ENCODE measurements at regions not wholly inside any gene's neighbourhood (a gene's known extent, or its start where the extent isn't known, plus 50 kb on each side); places are given as distances from the start of the nearest gene placed in this dataset.

DNA sequence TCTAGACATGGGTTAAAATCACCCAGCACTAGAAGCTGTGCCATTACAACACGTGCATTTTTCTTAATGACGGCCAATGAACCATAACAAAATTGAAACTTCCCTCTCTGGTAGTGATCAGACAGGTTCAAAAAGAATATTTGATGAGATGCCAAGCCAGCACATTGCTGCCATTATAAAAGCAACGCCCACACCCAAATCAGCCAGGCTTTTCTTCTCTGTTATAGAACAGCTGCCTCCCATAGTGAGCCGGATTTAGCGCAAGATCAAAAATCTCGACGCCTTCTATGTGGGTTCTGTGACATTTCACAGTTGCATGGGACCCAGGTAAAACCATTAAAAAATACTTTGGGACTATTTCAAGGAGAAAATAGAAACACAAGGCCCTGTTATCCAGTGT, 1158.0 kb downstream of the EFNB2 start:
- no peak for DNase-seq

DNA sequence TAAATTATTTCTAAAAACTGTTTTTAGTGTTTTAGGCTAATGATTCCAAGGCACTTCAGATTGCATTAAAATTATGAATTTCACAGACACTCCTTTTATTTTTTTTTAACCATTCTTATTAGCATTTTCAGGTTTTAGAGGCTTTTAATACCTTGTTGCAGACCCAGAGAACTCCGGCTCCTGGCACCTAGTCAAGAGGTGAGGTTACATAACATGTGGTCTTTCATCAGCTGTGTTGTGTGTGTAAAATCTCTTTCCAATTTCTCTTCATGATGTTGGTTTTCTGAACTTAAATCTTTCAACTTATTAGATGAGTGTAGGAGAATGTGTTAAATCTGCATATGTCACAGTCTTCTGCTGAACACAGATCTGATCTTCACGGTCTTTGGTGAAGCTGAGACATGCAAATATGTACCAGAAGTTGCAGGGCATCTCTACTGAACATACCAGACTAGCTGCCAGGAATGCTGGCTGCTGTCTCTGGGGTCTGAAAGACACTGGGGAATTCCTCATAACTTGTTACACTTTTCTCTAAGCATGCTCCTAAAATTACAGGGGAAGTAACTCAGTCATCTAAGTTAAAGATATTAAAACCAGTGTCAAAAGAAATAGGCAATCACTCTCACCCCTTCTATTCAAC, 1165.3 kb downstream of the EFNB2 start:
- DNase-seq, result no peak

DNA sequence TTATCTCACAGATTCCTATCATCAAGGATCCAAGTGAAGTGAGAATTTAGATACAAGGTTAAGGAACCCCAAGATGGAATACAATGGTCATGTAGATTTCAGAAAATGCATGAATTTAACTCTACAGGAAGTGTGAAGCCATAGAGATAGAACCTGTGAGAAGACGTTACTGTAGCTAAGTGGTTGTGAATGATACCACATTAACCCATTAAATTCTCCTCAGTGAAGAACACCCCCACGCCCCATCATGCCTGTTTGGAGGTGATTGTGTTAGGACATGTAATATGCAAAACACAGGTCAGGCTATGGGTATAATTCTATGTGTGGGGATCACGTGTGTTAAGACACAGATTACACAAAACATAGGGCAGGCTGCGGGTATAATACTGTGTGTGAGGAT, 1166.7 kb downstream of the EFNB2 start:
- no peak for DNase-seq

DNA sequence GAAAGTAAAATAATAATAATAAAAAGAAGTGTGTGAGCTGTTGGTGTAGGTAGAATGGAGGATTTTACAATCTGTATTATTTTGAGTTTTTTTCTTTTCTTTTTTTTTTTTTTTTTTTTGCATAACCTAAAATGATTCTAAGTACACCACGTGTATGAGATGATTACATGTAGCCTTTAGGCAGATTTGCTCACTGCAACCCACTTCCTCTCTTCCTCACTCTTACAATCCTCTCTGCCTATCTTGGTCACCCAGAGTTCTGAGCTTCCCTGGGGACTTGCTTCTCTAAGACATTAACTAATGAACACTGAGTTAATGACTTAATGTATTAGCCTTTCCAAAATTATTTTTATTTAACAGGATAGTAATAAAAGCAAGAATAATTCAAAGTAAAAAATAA, 1169.6 kb downstream of the EFNB2 start:
- DNase-seq, result no peak

DNA sequence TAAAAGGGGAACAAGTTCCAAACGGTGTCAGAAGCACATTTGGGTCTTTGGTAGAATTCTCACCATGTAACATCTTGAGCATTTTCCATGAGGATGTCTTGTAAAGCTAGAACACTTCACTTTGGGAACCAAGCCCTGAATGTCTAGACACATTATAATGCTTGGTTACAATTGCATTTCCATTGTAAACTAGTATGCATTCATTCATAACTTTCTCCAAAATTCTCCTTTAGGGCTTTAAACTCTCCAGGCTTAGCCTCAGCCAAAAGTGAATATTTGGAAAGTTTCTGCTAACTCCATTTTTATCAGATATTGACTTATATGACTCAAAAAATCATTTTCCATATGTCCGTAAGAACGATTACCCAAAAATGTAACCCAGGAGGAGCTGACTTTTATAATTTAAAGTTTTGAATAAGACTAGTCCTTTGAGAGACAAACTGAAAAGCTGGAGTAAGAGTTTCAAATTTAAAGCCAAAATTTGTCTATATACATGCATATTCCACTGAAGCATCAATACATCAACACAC, 1170.4 kb downstream of the EFNB2 start:
- no peak for DNase-seq

DNA sequence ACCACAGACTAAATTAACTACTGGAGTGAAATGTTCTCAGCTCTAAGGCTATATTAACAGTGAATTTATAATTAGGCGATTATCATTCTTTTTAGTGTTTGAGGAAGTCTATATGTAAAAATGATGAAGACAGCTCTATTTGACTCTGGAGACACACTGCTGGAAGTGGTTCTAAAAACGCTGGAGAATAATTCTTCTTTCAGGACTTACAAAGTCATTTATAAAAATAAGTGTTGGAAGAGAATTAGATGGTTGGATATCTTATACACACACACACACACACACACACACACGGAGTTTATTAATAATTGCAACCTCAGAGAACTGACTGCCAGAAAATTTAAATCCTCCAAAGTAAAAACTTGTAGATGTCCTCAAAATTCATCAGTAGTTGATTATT, 1171.3 kb downstream of the EFNB2 start:
- DNase-seq, result no peak

DNA sequence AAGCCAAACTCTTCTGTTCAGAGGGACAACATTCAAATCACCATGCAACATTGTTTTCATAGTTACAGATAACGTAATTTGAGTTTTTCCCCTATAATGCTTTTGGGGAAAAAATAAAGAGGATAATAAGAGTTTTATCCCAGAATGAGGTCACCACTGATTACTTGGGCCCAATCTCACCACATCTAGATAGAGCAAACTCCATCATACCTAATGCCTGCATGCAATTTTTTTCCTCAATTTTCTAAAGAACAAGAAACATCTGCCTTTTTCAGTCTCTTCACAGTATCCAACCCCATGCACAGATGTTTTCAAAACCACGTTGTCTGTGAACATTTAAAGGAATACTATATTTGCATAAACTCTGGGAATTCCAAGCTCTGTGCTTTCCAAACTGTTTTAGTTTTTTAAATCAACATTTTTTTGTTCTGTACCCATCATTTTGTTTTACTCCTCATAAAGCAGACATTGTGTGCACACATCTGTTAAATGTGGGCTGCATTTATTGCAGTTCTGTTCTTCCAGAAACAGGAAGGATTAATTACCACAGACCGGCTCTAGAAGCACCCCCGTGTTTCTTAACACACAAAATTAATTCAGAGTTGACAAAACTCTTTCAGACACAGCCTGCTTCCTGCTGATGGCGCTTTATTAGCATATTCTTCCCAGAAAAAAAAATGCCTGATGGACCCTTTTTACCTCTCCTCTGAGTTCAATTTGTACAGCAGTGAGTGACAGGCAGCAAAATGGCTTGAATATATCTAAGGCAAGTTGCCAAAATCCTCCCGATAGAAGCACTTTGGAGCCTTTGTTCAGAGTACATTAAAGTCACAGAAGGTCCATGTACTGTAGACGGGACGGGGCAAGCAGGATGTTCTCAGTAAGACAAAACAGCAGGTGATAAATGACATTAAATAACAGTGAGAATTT, 1171.9 kb downstream of the EFNB2 start:
- DNase-seq, result no peak

DNA sequence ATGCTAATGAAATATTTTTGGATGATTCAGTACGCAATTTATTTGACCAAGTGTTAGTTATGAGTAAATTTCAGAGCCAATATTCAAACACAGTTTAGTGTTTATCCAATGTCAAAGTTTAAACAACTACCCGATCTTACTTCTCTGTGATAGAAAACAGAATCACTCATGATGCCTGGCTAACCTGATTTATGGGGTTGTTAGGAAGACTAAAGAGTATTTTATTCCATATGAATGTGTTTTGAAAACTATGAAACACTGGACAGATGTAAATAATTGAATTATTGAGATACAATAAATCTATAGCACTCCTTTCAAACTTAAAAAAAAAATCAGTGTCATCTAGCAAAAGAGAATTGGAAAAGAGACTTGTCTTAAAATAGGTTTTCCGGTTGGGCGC, 1181.8 kb downstream of the EFNB2 start:
- no peak for DNase-seq

DNA sequence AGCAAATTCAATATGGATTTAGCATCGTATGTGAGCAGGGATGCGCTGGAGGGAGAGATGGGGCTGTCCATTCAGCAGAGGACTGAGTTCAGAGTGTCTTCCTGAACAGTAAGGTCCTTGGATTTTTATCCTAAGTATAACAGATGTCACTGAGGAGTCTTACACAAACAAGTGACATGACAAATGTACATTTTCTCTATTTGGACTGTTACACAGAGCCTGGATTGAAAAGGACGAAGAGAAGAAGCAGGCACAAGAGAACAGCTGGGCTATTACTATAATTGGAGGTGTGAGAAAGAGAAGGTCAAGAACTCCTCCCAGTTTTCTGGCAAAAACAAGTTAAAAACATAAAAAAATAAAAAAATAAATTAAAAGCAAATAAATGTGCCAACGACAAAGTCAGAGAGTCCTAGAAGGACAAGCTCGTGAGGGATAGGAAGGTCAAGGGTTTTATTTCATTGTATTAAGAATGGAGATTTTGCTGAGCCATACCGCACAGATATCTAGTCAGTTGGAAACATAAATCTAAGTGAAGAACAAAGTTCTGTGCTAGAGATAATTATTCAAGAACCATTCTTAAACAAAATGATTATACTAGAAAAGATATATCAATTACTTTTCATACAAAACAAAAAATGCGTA, 1186.3 kb downstream of the EFNB2 start:
- DNase-seq, result no peak

DNA sequence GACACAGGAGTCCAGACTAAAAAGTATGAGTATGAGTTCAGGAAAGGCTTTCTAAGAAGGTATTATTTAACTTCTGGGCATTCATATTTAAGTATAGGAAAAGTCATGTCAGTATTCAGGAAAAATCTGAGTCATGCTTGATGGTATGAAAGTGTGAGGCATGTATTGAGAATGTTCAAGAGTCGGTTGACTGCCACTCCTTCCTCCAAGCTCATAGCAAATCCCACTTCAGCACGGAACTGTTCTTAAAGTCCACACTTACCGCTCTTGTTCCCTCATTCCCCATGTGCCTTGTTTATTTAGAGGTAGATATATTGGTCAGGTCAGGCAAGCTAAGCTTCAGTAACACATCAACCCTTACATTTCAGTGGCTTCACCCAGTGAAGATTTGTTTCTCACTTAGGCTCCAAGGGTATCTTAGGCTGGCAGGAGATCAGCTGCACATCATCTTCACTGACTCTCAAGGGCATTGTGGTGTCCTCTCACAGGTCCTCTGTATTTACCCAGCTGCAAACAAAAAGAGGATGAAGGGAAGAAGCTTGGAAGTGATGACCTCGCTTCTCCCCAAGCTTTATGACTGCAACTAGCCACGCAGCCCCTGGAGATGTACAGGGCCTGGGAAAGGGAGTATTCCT, 1189.2 kb downstream of the EFNB2 start:
- DNase-seq, result no peak

DNA sequence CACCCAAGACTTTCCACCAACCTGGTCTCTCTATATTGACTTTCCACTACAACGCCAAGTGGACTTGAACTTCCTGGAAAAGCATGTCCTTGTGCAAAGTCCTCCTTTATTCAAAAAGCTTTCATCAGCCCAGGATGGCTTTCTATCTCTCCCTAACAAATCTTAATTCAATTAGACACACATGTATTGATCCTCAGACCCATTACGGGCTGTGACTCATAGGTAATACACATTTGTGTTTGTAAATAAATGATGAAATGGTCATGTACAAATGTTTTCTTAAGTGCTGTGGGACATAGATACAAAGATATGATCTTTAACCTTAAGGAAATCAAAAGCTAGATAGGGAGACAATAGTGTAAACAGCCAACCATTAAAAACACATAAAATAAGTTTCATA, 1189.7 kb downstream of the EFNB2 start:
- no peak for DNase-seq

DNA sequence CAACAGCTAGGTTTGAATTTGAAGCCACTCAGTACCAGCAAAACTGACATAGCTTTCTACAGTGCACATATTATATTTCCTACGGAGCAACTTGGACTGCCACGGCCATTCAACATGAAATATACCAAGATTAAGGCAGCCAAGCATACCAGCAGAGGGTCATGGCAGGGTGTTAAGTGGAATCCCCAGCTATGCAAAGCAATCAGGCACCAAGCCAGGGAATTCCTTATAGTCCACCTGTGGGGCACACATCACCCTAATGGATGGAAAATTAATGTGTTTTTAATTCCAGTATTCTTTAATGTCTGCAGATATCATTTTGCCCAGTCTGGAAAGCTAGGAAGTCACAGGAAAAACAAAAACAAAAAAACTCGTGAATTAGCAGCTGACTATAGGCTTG, 1190.3 kb downstream of the EFNB2 start:
- no peak for DNase-seq

DNA sequence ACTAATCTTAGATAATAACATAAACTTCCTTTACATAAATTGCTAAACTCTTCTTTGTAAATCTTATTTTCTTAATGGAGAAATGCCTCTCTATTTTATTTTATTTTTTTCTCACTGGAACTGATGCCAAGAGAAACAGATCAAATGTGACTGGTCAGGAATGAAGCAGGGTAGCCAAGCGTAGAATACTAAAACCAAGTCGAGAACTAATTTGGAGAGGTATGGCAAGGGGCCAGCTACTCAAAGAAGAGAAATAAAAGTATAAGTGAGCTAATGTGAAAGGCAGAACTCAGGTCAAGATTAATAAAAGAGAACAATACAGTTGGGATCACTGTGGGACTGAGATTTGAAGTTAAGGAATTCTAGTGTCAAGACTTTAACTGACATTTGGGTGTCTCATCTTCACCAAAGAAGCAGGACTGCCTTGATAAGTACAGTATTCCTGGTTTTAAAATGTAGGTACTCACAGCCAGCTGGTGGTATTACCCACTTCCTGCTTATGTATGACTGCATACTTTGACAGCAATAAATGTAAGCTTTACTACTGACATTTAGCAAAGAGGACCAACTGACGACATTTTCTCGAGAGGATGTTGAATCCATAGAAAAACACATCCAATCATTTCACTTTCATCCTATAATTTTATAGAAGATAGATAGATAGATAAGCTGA, 1192.2 kb downstream of the EFNB2 start:
- DNase-seq, result no peak

DNA sequence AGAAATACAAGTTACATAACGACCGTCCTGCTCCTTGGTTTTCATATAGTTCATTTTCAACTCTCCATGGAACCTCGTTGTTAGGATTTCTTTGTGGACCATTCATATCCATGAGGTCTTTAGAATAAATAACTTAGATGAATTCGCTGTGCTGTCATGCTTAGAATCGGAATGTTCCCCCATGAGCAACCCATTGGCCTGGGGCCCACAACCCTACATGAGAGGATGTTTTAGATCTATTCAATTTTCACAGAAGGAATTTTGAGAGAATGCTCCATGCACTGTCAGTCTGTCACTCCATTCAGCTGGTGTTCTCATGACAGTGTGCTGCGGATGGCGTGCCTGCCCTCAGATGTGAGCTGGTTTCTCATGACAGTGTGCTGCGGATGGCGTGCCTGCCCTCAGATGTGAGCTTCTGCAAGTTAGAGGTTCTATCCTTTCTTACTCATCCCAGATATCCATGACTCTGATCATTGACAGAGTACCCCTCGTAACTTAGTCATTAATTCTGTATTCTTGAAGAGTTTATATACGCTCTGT, 1193.1 kb downstream of the EFNB2 start:
- DNase-seq, result no peak

DNA sequence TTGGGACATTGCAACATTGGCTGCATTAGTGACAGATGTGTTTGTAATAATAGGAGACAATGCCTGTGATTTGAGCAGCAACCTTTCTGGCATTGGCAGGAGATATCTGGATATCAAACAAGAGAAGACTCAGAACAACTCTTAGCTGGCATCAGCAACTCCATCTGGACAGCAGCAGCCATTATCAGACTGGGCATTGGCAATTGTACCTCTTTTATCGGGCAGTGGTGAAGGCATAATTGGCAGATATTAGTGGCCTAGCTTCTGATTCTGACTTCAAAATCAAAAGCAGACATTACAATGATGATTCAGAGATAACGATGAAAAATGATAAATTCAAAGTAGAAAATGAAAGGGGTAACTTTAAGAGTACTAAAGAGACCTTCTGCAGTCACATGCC, 1193.7 kb downstream of the EFNB2 start:
- no peak for DNase-seq

DNA sequence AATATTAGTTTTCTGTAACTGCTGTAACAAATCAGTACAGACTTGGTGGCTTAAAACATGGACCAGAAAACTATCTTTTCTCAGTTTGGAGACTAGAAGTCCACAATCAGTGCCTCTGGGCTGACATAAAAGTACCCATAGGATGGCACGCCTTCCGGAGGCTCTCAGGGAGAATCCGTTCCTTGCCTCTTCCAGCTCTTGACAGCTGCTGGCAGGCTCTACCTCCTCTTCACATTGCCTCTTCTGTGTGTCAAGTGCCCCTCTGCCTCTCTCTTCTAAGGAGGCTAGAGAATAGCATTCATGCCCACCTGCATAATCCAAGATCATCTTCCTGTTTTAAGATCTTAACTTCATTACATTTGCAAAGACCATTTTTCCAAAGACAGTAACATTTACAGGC, 1194.2 kb downstream of the EFNB2 start:
- no peak for DNase-seq

DNA sequence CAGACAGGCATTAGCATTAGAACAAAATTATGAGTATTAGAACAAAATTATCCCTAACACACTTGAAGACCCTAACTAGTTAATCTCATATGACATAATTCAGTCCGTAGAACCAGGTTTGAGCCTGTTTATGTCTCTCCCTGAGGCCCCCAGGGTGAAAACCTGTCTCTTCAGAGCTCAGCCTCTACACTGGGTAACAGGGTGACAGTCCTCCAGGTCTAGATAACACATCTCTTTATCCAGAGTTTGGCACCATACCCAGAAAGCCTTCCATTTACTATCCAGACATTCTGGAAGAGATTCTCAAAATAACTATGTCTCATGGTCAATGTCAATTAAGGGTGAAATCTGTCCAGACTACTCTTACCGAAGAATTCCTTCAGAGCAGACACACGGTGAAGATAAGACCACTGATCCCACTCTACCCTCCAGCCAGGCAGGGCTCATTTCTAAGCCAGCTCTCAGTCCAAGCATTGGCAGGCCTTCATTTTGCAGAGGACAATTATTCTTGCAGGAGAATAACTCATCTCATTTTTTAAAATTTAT, 1195.3 kb downstream of the EFNB2 start:
- no peak for DNase-seq

DNA sequence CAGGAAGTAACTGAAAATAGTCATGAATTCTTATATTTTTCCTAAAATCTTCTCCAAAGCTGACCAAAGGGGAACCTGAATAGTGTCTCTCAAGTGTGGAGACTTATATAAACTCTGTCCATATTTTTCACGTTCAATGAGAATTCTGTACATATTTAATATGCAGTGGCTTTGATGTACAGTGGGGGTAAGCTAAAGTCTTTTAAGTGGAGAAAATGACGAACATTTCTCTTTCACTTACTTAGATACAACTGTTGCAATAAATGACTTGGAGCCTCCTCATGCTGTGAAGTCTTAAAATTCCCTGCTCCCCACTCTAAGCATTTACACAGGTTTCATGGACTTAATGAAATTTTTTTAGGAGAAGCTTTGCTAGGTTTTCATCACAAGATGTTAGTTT, 1196.7 kb downstream of the EFNB2 start:
- DNase-seq, result no peak

DNA sequence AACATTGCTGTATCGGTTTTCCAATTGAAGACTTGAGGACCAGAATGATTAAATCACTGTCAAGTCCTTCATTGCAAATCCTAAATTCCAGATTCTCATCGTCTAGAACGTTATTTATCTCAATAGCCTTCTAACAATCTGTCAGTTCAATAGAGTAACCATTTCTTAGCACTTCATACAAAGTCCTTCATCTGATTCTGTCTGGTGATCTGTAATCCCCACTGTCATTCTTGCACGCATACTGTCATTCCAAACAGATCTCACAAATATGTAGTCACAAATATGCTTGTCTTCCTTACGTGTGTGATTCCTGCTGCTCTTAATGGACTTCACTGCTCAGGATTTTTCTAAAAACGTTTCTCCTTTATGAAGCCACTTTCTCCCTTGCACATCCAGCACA, 1197.5 kb downstream of the EFNB2 start:
- DNase-seq, result no peak

DNA sequence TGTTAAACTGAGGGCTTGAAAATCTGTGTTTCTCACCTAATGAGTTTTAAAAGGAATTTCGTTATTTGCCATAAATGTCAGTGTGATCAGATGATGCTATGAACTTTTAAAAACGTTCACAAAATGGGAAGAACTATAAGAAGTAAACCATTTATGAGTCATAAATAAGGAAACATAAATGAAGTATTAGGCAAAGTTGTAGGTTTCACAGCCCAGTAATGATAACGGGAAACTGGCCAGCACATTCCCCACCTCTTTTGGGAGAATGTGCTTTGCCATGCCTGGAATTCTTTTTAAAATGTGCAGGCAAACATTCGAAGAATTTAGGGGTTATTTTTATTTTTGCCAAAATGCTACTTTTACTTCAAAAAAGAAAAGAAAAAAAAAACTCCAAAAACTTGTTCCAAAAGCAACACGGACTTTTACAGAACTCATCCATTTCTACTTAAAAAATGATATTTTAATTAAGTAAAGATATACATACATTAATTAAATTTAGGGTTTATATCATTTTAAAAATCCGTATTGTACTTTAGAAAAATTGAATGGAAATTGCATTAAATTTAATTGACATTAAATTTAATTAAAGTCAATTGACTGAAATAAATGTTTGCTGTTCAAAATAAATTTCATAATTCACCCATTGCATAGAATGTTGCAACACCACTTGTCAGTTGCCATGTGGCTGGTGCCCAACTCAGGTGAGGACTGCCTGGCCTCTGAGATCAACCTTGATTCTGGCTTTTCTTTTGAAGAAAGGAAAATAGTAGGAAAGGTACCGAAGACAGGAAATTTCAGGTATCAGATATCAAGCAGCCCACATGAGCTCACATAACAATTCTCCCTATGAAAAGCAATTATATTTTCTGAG, 1198.5 kb downstream of the EFNB2 start:
- no peak for DNase-seq

DNA sequence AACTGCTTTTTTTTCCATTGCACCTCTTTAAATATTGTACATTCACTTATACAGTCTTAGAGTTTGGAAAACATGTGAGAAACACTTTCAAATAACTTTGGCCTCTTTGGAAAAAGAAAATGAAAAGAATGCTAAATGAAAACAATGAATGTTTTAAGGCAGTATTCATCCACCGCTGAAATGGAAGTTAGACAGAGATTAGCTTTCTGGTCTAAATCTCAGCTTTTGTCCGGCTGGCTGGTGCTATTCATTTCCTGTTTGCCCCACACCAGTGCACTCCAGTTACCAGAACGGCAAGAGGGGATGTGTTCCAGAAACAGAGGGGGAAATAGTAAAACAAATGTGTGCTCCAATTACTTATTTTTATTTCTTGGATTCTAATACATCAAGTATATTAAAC, 1201.3 kb downstream of the EFNB2 start:
- DNase-seq, result no peak
